Vagina (tissue), 2 donors: ENCODE measurements at regions not wholly inside any gene's neighbourhood (a gene's known extent, or its start where the extent isn't known, plus 50 kb on each side); places are given as distances from the start of the nearest gene placed in this dataset.

Source experiments
- CTCF ChIP-seq, 3 experiments: fragments of 450-650 bp in 2 of 3; fragments of 200-600 bp in 1 of 3; sonication (generic) in 1 of 3; IDR thresholded peaks; one replicate each; pipeline ENCODE4 v1.5.1; 2017 to 2019; ENCODE audit warnings: antibody characterized with exemption in 3 of 3, mild to moderate bottlenecking in 2 of 3, moderate library complexity in 2 of 3
- POLR2AphosphoS5 ChIP-seq, 2 donors: sonication (generic); formaldehyde crosslinking; IDR thresholded peaks; one replicate each; pipeline ENCODE4 v1.9.0; 2017; ENCODE audit warnings: antibody characterized with exemption in 2 of 2, mild to moderate bottlenecking in 2 of 2, low read depth in 1 of 2; ENCODE audit not compliant: insufficient read depth in 1 of 2

- TF ChIP-seq CTCF (IDR thresholded peaks at IDR 0.05) (no peak), POLR2AphosphoS5 (IDR thresholded peaks at IDR 0.05; ENCODE audit: insufficient read depth in 1 of 2, low read depth in 1 of 2) (no peak)
Observed at GRCh38 chr1:217066794-217067193, 343.6 kb upstream of the ESRRG start.
